ENCODE measurements at regions not wholly inside any gene's neighbourhood (a gene's known extent, or its start where the extent isn't known, plus 50 kb on each side); places are given as distances from the start of the nearest gene placed in this dataset.
"Not testable (repeated sequence)": the region's sequence is repeated elsewhere in the genome, so short reads cannot be mapped to it uniquely, and the experiment has no call there.

DNA sequence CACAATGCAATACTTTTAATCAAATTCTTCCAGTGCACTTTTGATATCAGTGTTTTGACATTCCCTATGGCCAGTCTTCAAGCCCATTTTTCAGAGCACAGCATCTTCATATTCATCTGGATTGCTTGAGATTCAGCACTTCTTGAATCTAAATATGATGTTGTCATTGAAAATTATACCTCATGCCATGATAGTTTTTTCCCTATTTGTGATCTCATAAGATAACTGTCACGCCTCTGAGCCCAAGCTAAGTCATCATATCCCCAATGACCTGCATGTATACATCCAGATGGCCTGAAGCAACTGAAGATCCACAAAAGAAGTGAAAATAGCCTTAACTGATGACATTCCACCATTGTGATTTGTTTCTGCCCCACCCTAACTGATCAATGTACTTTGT lies 117.6 kb upstream of the F3 start:
- not testable (repeated sequence) for TF ChIP-seq CTCF (optimal IDR thresholded peaks at IDR 0.05 in 1 of 3, IDR thresholded peaks at IDR 0.05 in 1 of 3, conservative IDR thresholded peaks at IDR 0.05 in 1 of 3; ENCODE audit: extremely low read depth in 1 of 3, insufficient read depth in 2 of 3, low read length in 3 of 3); EZH2 (IDR thresholded peaks at IDR 0.05; ENCODE audit: low read length)
